DMS53 treated with DMSO at 0.1 percent for 48 hours (cell line): ENCODE measurements at regions not wholly inside any gene's neighbourhood (a gene's known extent, or its start where the extent isn't known, plus 50 kb on each side); places are given as distances from the start of the nearest gene placed in this dataset.
"Not testable (repeated sequence)": the region's sequence is repeated elsewhere in the genome, so short reads cannot be mapped to it uniquely, and the experiment has no call there.

ENCODE experiments used
- DNase-seq: peaks from one replicate; lab custom pipeline; 2025; ENCODE audit not compliant: unreplicated experiment; lab: John Stamatoyannopoulos, UW

DNA sequence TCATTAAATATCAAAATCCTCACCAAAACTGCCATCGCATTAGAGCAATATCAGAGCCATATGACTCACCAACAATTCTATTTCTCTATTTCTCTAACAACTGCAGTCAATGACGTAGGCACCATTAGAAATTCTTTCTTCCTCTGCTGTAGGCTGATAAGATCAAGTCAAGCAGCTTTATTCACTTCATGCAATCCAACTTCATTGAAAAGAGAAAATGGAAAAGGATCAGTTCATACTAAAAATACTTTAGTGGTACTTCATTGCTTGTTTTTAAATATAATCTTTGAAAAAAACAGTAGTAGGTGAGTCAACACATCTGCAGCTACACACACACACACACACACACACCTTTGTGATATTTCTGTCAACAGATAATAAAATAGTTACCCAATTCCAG lies 345.3 kb upstream of the TENM3 start:
- DNase-seq = peak; percentile 8

DNA sequence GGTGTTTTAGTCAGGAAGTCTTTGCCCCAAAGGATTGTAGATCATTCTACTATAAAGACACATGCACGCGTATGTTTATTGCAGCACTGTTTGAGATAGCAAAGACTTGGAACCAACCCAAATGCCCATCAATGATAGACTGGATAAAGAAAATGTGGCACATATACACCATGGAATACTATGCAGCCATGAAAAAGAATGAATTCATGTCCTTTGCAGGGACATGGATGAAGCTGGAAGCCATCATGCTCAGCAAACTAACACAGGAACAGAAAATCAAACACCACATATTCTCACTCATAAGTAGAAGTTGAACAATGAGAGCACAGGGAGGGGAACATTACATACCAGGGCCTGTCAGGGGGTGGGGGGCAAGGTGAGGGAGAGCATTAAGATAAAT lies 340.8 kb upstream of the TENM3 start:
- DNase-seq = not testable (repeated sequence)

DNA sequence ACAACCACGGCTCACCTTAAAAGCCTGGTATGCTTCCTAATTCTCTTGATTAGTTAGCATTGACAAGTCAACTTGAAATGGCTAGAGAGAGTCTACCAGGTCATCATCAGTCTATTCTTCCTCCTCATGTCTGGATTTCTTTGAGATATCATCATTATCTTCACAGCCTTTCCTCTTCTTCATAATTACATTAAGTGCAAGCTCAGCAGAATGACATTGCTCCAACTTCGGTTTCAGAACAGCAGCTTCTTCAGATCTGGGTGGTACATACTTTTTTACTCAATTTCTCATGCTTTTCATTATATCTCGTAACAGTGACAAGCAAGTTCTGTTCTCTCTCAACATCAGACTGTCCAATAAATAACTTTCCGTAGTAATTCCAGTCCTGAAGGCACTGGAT lies 337.5 kb upstream of the TENM3 start:
- no peak for DNase-seq

DNA sequence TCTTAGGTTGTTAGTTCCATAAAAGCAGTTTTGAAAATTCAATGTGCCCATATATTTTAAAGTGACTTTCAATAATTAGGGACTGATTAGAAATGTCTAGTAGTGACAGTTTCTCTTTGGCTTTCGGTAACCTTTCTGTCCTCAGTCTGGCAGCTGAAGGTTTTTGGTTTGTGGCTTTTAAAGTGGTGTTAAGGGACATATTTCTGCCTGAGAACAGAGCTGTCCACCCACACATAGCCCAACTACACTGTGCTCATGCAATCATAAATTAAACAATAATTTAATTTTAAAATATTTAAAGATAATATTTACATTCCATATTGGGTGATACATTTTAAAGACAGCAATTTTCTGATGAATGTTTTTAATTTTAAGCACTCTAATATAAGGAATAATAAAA lies 335.0 kb upstream of the TENM3 start:
- DNase-seq = no peak

DNA sequence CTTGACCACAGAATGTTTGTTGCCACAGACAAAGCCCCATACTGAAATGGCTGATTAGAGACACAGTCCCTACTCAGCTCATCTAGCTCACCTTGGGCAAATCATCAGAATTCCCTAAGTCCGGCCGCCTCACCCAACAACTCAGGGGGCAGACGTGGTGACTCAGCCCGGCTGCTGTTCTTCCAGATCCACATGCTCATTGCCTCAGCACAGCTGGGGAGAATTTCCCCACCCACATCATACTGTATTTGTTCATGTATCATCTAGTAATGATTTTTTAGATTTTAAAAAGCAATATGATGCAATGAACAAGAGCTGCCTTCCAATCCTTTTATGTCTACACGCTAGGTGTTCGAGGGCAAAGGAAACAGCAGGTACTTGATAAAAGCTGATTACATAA lies 333.8 kb upstream of the TENM3 start:
- no peak for DNase-seq

DNA sequence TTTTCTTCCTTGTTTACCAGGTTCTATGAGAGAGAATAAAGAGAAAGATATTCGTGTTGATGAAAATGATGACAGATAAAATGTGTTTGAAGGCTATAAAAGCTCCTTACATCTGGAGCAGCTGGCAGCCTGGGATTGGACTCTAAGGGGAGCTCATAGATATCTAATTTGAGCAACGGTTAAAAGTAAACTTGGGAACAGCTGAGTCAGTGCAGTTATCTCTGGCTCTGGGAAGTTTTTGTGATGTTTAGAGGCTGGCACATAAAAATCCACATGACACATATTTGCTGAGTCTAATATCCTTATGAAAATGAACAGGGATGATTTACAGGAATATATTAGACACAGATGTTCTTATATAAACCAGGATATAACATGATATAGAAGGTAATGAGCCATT lies 331.8 kb upstream of the TENM3 start:
- DNase-seq = no peak

DNA sequence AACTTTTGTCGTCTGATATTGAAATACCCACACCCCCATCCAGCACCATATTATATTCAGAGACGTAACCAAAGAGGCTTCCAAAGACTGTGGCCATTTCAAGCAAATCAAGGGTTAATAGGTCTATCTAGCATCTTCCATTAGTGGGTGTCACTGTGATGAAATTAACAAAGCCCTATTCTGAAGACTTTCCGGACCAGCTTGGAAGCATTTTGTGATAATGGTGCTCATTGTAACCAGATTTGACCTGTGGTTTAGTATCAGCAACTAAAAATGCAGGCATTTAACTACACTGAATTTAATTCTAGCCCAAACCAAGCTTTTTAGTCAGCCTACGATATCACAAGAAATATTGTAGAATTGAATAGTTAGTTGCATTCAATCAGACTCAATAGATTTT lies 309.7 kb upstream of the TENM3 start:
- DNase-seq = no peak

DNA sequence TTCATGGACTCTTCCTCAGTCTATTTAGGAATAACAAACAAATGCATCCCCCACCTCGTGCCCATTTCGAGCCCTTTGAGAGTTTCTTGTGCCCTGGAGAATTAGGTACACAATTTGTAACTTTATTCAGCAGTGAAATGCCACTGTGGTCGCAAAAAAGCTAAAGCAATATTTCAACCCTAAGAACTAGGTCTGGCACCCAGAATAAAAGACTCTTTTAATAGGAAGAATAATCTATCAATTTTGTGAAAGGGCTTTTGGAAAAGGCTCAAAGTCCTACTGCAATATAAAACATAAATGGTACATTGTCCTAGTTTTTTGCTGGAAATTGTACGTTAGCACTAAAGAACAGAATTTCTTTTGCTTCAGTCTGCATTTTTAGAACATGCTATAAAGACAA lies 304.6 kb upstream of the TENM3 start:
- no peak for DNase-seq

DNA sequence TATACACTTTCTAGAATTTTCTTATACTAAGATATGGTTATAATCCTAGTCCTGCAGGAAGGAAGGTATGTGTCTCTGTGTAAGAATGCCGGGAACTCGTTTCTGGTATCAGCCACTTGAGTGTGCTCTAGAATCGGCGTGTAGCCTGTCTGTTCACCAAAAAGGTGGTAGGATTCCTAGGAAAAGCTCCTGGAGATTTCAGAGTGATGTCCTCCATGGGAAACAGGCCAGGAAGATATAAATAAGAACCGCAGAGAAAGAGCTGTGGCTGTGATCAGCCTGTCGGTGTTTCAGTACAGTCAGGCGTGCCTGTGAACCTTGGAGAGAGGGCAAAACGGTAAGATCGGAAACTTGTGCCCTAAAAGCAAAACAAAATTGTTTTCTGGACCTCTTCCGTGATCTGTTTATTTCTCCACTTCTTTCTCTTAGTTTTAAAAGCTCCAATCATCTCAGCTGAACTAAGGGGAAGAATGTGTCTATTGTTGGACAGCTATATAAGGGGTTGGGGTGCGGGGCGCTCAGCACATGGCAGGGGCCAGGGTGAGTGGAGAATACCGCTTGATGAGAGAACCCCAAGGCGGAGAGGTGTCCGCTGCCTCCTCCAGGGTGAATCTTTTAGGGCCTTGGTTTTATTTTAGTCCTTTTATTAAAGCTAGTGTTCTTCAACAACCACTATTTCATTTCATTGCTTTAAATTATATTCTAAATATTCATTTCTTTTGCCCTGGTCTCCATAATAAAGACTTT lies 303.8 kb upstream of the TENM3 start:
- no peak for DNase-seq

DNA sequence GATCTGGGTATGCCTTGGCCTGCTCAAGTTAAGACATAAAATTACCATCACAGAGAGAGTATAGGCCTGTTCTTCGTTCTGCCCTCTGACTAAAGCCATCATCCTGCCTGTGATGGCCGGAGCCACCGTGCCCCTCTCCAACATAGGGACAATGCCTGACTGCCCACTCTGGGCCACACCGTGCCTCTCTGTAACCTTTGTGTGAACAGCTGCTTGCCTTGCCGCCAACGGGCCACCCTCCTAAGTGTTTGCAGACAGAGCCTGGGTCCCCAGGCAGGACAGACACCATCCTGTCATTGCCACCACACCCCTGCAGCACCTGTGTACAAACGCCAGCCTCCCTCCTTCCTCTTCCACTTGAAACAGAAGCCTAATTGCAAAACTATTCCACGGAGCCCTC lies 298.7 kb upstream of the TENM3 start:
- peak; percentile 55 for DNase-seq

DNA sequence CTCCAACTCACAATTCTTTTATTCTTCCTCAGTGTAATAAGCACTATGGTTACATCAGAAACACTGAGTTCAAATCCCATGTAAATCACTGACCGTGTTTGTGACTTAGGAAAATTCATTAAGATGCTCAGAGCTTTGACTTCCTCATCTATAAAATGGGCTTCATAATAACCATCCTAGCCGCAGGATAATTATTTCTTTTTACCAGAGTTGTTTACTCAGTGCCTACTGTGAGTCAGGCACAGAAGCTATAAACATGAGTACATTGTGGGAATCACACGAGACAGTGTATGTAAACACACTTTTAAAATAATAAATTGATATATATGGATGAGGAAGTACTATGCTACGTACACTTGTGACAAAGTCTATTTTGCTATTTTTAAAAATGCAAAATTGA lies 296.3 kb upstream of the TENM3 start:
- DNase-seq = no peak

DNA sequence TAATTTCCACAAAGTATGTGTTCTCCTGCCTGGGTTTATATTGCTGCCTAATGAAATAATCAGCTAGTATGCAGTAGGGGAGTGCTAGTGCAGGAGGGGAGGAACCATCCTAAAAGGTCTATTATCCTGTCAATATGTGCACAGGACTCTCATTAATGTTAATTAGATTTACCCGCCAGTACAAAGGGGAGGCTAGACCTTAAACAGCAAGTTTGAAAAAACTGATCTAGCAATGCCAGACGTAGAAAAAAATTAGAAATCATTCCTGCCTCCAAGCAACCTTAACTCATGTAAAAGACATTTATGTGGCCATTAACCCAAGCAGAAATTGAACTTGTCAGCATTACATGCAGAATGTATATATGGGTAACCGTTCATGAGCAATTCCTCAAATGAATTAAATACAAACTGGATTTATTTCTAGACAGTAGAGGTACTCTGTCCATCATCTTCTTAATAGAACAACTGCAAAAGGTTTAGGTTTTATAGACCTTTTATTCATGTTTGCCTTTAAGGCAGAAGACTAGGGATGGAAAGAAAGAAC lies 294.3 kb upstream of the TENM3 start:
- no peak for DNase-seq

DNA sequence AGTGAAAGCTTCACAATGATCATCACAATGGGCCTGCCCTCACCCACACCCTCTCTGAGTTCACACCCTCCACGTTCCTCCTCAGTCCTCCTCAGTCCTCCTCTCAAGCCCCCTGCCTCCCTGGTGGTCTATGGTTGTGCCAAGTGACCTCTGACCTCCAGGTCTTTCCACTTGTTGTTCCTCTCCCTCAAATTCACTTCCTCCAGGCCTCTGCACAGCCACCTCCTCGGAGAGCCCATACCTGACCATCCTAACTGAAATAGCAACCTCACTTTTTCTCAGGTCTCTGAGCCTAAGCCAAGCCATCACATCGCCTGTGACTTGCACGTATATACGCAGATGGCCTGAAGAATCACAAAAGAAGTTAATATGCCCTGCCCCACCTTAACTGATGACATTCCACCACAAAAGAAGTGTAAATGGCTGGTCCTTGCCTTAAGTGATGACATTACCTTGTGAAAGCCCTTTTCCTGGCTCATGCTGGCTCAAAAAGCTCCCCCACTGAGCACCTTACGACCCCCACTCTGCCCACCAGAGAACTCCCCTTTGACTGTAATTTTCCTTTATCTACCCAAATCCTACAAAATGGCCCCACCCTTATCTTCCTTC lies 293.4 kb upstream of the TENM3 start:
- DNase-seq = no peak

DNA sequence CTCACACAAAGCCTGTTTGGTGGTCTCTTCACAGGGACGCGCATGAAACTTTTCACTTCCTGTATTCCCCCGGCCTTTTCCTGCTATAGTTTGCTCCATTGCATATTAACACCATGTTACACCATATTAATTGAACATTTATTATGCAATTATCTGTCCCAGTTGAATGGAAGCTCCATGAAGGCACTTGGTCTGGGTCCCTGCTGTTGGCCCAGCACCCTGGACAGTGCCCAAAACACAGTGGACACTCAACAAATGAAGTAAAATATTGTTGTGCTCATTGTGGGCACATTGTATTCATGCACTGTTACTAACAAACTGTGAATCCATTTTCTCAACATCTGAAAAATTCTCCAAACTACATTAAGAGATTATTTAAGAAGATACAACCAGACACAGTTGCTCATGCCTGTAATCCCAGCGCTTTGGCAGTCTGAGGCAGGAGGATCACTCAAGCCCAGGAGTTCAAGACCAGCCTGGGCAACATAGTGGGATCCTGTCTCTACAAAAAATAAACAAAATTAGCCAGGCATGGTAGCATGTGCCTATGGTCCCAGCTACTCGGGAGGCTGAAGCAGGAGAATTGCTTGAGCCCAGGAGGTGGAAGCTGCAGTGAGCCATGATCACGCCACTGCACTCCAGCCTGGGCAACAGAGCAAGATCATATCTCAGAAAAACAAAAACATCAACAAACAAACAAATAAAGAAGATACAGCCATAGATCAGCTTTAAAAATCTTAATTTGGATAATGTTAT lies 292.7 kb upstream of the TENM3 start:
- no peak for DNase-seq

DNA sequence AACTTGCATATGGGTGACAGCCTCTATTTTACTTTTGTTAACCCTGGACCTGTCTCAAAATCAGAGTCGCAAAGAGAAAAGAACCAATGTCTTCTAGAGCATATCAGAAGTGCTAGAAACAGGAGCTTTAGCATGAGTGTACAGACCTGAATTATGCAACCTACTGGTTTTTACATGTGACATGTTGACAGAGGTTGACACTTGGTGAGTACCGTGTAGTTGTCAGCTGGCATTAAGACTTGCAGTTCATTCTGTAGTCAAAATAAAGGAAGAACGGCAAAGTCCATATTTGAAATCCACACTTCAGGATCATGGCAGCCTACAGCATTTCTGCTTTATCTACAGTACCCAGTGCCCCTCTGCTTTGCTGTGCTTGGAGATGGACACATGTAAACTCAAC lies 291.9 kb upstream of the TENM3 start:
- no peak for DNase-seq

DNA sequence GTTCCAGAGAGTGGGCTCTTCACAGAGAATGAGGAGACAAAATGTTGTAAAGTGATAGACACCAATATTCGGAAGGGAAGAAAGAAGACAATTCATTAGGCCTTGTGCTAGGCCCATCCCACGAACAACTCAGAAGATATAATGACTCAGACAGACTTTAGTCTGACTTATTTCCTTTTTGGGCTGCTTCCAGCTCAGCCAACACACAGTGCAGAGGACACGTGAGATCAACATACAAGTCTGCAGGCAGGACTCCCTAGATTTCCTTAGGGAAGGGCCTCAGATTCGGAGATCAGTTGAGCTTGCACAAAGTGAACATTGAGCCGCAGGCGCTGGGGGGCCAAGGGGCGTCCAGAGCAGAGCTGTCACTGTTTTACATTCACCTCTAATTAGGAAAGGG lies 290.7 kb upstream of the TENM3 start:
- DNase-seq = no peak

DNA sequence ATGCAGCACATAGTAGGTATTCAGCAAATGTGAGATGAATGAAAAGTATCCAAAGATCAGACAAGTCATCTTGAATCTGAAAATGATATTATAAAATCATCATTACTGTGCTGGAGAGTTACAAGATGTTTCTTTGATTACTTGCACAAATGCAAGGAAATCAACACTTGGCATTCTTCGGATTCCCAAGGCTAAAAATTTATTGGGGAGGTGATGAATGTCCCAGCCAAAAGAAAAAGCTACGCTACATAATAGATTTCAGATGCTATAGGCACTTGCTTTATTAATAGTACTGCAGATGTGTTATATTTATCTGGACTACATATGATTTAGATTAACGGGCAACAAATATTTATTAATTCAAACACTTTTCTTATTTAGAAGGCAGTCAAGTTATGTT lies 286.7 kb upstream of the TENM3 start:
- DNase-seq = no peak

DNA sequence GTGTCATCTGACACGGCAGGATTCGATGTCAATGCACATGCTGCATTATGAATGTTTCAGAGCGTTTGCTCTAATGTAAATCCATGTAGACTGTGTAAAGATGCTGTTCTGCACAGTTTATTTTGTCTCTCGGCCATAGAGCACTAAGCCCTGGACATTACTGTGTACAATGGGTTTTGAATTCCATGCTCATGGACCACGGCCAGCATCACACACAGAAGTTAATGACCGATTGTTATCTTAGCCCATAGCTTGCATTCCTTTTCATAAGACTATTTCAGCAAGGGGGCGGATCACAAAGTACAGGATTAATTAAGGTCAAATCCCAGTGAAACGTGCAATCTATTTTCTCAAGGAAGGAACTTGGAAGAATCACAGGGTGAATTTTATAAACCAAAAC lies 286.1 kb upstream of the TENM3 start:
- DNase-seq = no peak

DNA sequence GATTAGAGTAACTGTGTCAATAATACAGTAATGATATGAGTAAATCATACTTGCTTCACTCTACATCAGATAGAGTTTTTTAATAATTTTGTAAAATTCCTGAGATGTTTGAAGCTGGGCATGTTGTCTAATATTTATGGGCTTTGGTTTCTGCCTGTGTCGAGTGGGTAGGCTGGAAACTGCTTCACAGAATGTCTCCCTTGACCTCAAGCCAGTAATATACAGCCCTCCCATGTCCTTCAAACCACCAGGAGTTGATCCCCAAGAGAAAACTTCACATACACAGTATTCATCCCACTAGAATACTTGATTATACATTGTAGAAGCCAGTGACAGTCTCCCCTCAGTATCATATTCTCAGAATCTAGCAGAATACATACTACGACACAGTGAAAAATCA lies 284.8 kb upstream of the TENM3 start:
- no peak for DNase-seq

DNA sequence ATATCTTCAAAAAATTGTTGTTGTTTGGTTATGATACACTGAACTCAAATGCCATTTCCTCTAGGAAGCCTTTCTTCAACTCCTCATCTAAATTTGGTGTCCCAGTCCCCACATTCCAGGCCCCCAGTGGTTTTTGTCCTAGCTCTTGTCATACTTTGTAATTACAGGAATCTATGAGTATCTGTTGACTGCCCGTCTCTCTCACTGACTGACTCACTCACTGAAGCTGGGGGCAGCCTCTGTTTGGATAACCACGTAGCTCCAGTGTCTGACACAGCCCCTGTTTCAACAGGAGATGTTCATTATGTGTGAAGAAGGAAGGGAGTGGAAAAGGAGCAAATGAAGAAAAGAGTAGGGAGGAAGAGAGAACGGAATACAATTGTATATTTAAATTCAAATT lies 284.1 kb upstream of the TENM3 start:
- no peak for DNase-seq

DNA sequence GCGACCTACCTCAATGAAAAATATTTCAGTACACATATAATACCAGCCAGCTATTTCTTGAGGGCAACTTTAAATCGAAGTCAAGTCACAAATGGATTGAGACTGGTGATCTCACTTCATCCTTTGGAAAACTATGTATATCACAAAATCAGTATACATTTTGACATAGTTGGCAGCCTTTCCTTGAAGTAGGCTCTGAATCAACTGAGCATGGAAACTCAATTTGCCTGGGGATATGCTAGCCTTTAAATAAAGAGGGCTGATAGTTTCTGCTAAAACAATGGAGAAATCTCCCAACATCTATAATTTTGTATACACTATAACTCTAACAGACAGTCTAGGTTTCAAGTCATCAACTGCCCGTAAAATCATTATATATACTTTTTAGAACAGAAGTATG lies 282.8 kb upstream of the TENM3 start:
- no peak for DNase-seq

DNA sequence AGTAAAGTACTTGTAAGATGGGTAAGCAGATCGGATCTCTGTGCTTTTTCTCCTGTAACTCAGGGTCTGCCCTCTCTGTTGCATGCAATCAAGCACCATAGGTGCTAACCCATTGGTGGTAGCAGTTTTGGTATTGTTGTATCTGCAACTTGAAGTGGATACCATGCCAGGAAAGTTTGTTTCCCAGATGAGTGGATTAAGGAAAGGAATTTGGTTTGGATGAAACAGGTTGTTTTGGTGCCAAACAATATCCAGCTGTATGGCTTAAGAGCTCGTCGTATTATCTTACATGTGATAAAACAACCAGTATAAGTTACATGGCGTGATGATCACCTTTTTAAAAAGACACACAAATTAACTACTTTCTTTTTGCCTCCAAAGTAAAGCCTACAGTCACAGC lies 280.9 kb upstream of the TENM3 start:
- no peak for DNase-seq
